HG03469 (cell line): ENCODE measurements at regions not wholly inside any gene's neighbourhood (a gene's known extent, or its start where the extent isn't known, plus 50 kb on each side); places are given as distances from the start of the nearest gene placed in this dataset.
"Not testable (repeated sequence)": the region's sequence is repeated elsewhere in the genome, so short reads cannot be mapped to it uniquely, and the experiment has no call there.

Experiments used
- ATAC-seq: cut with Tn5 transposase; IDR thresholded peaks from one replicate; pipeline ENCODE4 v1.9.1; 2021; ENCODE audit warnings: mild to moderate bottlenecking, moderate library complexity, moderate number of reproducible peaks; ENCODE audit not compliant: unreplicated experiment

DNA sequence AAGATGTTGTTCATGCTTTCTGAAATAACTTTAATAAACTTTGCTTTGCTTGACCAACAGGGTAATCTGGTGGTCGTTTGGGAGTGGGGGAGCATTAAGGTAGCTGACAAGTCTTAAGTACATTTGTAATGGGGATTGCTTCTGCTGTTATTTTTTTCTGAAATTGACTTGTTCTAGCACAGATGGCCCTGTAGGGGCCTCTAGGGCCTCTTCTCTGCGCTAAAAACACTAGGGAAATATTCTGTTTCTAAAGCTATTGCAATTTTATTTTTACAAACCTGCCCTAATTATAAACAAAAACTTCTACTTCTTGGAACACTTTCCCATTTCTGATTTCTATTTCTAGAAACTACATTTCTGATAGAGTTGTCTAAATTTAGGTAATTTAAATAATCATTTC lies 191.3 kb upstream of the KCNJ3 start:
- ATAC-seq = no peak

DNA sequence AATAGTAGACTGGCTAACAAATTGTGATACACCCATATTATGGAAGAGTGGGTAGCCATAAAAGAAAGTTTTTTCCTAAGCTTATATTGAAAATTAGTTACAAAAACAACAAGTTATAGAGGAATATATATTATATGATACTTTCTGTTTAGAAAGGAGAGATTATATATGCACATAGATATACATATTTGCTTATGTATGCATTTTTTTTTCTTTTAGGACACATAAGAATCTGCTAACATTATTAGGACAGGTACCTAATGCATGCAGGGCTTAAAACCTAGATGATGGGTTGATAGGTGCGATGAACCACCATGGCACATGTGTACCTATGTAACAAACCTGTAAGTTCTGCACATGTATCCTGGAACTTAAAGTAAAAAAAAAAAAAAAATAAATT lies 179.6 kb upstream of the KCNJ3 start:
- ATAC-seq = no peak

DNA sequence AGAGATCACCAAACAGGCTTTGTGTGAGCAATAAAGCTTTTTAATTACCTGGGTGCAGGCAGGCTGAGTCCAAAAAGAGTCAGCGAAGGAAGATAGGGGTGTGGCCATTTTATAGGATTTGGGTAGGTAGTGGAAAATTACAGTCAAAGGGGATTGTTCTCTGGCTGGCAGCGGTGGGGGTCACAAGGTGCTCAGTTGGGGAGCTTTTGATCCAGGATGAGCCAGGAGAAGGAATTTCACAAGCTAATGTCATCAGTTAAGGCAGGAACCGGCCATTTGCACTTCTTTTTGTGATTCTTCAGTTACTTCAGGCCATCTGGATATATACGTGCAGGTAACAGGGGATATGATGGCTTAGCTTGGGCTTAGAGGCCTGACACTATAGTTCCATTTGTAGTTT lies 177.5 kb upstream of the KCNJ3 start:
- not testable (repeated sequence) for ATAC-seq

DNA sequence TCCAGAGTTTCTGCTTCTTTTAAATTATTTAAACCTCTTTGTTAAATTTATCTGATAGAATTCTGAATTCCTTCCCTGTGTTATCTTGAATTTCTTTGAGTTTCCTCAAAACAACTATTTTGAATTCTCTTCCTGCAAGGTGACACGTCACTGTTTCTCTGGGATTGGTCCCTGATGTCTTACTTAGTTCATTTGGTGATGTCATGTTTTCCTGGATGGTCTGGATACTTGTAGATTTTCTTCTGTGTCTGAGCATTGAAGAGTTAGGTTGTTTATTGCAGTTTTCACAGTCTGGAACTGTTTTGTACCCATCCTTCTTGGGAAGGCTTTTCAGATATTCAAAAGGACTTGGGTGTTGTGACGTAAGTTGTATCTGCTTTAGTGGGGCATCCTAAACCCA lies 172.3 kb upstream of the KCNJ3 start:
- ATAC-seq = no peak

DNA sequence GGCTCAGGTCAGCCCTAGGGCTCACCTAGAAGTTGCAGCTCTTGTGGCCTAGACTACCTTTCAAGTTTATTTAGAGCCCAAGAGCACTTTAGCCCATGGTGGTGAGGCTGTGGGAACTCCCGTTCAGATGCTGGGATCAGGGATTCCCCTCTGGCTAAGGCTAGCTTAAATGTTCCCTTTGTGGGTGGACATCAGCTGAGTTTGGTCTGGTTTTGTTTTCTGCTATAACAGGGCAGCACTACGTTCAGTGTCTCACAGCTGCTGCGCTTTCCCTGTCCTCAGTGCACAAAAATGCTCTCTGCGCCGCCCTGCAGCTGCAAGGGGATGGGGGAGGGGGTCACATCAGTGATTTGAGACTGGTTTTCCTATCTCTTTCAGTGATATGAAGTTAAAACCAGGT lies 170.5 kb upstream of the KCNJ3 start:
- ATAC-seq = no peak

DNA sequence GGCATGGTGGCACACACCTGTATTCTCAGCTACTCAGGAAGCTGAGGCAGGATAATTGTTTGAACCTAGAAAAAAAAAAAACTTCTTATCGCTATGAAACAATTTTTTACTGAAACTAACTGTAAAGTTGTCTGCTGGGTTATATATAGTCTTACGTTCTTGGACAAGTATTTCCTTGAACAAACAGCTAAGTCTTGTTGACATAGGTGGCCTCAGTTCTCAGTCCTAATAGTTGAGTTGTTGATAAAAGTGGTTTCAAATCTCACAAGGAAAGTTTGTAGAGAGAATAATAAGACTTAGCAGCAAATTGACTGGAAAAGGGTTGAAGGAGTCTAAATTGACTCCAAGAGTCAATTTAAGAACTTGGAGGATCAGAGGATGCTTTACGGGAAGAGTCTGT lies 166.5 kb upstream of the KCNJ3 start:
- no peak for ATAC-seq

DNA sequence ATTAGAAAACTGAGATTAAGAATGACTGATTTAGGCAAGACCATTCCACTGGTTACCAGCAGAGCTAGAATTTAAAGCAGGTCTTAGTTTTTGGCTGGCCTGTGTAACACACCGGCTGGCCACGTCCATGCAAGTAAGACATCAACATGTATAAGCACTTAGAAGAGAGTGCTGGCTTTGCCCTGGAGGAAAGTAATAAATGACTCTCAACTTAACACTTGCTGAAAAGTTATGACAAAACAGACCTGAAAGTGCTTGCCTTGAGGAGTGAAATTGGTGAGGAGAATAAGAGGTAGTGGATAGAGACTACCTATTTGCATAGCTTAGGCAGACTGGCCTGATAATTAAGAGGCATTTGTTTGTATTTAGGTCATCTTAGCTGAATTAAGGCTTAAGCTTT lies 165.7 kb upstream of the KCNJ3 start:
- ATAC-seq = no peak

DNA sequence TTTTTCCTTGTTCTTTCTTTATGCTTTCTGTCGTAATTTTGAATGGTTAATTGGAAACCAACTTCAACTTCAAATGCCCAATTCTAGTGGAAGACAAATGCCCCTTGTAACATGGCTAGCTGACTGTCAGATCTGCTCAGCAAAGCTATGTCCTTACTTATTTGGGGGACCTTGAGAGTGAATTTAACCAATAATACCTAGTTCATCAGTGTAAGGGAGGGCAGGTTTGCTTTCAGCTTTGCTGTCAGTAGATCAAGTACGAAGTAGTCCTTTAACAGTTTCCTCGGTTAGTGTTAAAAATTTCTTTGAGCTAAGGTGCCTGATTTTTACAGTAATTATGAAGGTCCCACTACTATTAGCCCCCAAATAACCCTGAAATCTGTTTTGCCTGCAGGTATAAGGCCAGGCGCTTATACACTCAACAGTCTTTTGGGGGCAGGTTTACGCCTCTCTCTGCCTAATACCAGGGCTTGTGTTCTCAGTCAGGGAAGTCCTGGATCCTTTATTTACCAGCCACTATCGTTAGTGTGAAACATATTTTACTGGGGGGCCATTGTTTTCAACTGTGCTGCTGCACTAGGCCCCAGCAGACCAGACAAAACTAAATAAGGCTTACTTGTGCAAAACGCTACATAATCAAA lies 165.1 kb upstream of the KCNJ3 start:
- ATAC-seq = no peak

DNA sequence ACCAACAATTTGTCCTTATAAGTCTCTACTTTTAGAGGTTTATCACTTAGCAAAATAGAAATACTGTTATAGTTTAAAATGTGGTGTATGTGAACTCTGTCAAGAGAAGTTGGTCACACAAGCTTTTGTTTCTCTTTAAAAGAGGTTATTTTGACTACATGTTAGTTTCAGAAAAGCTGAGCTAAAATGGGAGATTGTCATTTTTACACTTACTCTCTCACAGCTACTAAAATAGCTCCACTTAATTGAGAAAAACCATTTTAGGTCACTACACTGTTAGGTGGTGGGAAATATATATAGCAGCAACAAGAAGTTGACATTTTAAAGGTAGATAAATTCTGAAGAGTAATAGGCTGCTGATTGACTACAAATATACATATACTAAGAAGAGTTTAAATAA lies 161.5 kb upstream of the KCNJ3 start:
- no peak for ATAC-seq

DNA sequence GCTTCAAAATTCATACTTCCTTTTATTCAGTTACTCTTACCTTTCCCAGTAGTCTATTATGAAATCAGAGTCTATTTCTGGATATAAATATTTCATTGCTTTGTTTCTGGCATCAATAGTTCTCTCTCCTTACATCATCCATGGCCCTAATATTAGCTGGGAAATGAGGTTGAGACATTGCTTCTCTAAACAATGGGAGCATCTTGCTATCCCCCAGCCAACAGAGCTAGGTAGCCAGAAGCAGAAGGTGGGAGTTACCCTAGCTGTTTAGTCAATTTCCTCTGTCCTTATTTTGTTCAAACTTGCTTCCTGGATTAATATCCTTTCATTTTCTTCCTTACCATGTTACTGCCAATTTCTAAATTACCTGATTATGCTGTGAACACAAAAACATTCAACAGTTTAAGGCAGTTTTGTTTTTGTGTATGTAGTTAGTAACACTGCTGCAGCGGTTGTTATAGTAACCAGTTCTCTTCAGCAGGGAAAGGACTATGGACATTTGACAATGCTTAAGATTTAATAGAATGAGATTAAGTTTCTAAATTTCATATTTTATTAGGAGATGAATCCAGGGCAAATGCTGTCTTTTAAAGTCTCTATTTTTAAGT lies 160.5 kb upstream of the KCNJ3 start:
- ATAC-seq = no peak

DNA sequence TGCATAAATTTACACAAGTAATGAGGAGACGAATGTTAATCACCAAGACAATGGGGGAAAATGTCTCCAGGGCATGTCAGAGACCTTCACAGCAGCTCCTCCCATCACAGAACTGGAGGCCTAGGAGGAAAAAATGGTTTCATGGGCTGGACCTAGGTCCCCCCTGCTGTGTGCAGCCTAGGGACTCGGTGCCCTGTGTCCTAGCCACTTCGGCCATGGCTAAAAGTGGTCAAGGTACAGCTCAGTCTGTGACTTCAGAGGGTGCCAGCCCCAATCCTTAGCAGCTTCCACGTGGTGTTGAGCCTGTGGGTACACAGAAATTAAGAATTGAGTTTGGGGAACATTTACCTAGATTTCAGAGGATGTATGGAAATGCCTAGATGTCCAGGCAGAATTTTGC lies 152.2 kb upstream of the KCNJ3 start:
- ATAC-seq = no peak

DNA sequence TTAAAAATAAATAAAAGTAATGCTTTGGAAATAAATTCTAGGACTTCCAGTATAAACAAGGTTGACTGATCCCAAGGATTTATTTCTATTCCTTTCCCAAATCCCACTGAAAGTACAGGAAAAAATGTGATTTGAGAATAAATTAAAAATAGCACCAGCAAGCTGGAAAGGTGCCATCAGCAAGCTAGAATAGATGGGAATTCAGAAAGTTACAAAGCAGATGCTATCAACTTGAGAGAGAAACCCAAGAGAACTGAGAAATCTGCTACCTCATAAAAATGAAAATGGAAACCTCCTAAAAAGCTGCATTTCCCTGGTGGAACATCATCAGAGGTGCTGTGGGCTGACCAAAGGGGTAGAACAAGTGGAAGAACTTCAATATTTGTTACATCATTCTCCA lies 148.6 kb upstream of the KCNJ3 start:
- ATAC-seq = no peak

DNA sequence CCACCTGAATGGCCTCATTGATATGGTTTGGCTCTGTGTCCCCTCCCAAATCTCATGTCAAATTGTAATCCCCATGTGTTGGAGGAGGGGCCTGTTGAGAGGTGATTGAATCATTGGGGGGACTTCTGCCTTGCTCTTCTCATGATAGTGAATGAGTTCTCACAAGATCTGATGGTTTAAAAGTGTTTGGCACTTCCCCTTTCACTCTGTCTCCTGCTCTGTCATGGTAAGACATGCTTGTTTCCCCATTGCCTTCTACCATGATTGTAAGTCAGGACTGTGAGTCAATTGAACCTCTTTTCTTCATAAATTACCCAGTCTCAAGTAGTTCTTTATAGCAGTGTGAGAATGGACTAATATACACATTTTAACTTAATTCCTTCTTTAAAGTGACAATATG lies 146.8 kb upstream of the KCNJ3 start:
- ATAC-seq = no peak

DNA sequence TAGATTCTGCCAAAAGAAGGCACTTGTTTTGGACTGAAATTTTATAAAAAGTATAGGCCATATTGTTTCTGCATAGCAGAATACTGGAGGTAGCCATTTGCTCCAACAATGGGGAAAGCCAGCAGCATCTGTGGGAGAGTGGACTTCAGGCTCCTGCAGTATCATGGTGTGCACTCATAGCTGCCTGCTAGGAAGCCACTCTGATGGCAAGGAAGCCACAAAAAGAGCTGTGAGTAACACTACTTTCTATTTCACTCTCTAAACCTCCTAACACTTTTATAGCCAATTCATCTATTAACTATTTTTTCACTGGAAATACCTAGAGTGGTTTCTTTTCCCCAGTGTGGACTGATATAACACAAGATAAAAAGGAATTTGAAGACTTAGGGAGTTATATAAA lies 144.4 kb upstream of the KCNJ3 start:
- ATAC-seq = no peak

DNA sequence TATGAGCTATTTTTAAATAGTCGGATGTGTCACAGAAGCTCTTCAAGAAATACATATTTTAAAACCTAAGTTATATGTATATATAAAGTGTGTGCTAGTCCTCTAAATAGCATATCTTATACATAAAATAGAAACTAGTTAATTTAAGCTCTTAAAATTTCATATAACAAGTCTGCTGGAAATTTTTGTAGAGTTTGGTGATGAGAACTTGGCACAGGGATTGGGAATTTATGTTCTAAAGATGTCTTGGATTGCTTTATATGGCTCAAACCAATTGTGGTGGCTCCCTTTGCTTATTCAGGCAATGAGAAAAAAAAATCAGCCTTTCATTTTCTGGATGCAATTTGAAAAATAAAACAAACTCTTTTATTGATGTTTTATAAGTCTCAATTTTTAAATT lies 142.8 kb upstream of the KCNJ3 start:
- ATAC-seq = no peak

DNA sequence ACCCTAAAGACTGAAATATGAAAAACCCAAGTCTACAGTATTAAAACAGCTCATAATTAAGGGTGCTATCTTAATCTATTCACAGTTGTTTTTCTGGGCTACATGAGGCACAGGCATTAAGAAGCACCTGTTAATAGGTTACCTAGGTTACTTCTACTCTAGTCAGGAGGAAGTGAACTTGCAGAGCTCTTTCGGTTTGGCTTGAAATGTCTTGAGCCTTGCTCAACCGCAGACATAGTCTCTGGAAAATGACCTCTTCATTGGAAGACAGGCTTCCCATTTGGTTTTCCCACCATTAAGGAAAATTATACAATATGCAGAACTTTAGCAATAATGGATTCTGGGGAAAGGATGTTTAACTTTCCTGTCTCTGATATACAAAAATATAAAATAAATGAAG lies 142.3 kb upstream of the KCNJ3 start:
- ATAC-seq = no peak

DNA sequence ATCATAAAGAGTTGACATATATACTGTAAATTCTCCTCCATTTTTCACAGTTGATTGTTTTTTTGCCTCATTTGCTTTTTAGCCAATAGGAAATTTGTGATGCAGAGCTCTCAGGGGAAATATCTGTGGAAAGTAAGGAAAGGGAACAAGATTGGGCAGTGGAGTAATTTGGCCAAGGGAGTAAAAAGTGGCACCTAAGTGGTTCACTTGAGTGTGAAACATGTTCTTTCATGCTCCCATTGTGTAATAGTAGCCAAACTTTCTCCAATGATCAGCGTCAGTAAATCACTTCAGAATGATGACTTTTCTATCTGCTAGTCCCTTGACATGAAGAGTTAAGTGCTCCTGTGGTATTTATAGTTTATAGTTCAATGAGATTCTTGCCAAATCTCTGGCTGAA lies 141.9 kb upstream of the KCNJ3 start:
- ATAC-seq = no peak

DNA sequence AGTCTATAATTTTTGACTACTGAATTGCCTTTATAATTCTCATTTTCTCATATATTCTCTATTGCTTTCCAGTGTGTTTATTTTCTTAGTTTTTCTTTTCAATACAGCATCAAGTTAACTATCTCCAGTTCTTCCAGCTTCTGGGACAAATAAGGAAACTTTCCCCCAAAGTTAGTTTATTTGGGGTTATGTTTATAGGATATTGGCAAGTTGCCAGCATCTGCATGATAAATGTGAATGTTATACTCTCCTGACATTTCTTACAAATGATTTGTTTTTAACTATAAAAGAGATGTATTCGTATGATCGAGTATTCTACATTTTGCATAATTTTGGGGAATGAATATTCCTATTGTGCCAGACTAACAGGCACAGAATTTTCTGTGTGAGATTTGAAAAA lies 140.6 kb upstream of the KCNJ3 start:
- ATAC-seq = no peak

DNA sequence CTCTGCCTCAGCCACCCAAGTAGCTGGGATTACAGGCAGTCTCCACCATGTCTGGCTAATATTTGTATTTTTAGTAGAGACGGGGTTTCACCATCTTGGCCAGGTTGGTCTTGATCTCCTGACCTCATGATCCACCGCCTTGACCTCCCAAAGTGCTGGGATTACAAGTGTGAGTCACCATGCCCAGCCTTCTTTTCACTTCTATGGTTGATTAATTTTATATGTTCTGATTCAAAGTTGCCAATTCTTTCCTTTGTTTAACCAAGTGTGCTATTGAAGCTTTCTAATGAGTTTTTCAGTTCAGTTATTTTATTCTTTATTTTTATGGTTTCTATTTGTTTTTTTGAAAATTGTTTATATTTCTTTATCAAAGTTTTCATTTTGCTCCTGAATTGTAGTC lies 133.1 kb upstream of the KCNJ3 start:
- no peak for ATAC-seq

DNA sequence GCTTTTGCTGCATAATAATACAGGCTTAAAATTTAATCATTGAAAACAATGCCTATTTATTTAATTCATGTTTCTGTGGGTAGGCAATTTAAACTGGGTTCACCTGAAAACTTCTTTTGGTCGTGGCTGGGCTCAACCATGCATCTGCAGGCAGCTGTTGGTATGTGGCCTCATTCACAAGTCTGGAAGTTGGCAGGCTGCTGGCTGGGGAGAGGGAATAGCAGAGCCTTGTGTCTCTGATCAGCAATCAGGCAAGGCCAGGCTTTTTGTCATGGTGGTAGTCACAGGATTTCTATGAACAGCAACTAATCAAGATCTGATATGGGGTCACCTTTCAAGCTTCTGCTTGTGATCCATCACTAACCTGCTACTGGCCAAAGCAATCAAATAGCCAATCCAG lies 130.1 kb upstream of the KCNJ3 start:
- ATAC-seq = no peak

DNA sequence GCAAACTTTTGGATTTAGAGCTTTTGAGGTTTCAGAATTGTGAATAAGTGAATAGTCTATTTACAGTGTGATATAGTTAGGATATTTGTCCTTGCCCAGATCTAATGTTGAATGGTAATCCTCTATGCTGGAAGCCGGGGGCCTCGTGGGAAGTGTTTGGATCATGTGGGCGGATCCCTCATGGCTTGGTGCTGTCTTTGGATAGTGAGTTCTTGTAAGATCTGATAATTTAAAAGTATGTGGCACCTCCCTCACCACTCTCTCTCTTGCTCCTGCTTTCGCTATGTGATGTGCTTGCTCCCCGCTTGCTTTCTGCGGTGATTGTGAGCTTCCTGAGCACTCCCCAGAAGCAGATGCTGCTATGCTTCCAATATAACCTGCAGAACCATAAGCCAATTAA lies 128.0 kb upstream of the KCNJ3 start:
- no peak for ATAC-seq

DNA sequence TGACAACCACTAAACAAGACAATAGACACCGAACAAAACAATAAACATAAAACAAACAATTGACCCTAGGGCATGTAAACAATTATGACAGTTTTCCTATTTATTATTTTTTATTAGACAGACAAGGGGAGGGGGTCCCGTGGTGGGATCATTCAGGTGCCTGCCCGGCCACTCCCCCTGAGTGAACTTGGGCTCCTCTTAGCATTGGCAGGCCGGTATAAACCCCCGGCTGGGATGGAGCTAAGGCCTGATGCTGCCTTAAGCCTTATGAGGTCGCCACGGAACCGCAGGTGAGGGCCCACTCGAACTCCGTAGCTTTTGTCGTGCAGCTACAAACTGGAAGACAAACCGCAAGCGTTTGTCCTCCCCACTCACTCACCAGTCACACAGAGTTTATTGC lies 121.8 kb upstream of the KCNJ3 start:
- ATAC-seq = not testable (repeated sequence)

DNA sequence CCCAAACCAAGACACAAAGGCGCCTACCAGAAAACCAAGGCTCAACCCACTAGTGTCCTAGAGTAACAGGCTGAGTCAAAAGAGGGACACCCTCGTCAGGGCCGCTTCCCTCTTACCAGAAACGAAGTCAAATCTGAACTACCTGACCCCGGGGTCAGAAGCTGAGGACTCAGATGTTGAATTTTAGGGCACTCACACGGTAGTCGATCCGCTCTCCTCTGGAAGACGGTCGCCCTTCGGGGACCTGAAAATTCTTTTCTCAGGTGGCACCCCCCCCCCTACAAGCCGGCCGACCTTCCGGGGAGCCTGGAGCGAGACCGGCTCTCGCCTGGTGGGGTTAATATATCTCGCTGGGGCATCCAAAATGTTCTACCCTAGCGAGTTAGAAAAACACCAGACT lies 121.1 kb upstream of the KCNJ3 start:
- no peak for ATAC-seq
